Forelimb muscle (tissue), 1 donor: ENCODE measurements at regions not wholly inside any gene's neighbourhood (a gene's known extent, or its start where the extent isn't known, plus 50 kb on each side); places are given as distances from the start of the nearest gene placed in this dataset.
A peak's percentile ranks its signal among the peaks of the same experiment; 100 is the strongest.
"Not testable (repeated sequence)": the region's sequence is repeated elsewhere in the genome, so short reads cannot be mapped to it uniquely, and the experiment has no call there.

Experiments used
- DNase-seq: peaks from one replicate; pipeline ENCODE4 v3.0.0-alpha.2; 2013; ENCODE audit warnings: low read depth

GRCh38 chr6:137623293-137623692 lies 129.1 kb upstream of the OLIG3 start:
- DNase-seq, result no peak

- DNase-seq, result no peak
These were observed 131.0 kb upstream of the OLIG3 start for GRCh38 chr6:137625100-137625661.

- DNase-seq, result no peak
These were observed 131.6 kb upstream of the OLIG3 start for GRCh38 chr6:137625808-137626207.

GRCh38 chr6:137630666-137631065 lies 136.5 kb upstream of the OLIG3 start:
- DNase-seq, result no peak

- DNase-seq, result no peak
These were observed 137.1 kb upstream of the OLIG3 start for GRCh38 chr6:137631323-137631722.

GRCh38 chr6:137634177-137634576 lies 140.0 kb upstream of the OLIG3 start:
- not testable (repeated sequence) for DNase-seq

GRCh38 chr6:137637121-137637520 lies 142.9 kb upstream of the OLIG3 start:
- no peak for DNase-seq

- DNase-seq, result no peak
These were observed 144.9 kb upstream of the OLIG3 start for GRCh38 chr6:137638926-137639706.

- DNase-seq, result no peak
These were observed 145.9 kb upstream of the OLIG3 start for GRCh38 chr6:137640086-137640485.

GRCh38 chr6:137641474-137642077 lies 147.4 kb upstream of the OLIG3 start:
- DNase-seq, result peak; percentile 43

- not testable (repeated sequence) for DNase-seq
These were observed 149.0 kb upstream of the OLIG3 start for GRCh38 chr6:137643210-137643609.

GRCh38 chr6:137643644-137644043 lies 149.4 kb upstream of the OLIG3 start:
- DNase-seq, result not testable (repeated sequence)

- no peak for DNase-seq
These were observed 151.7 kb upstream of the OLIG3 start for GRCh38 chr6:137645850-137646249.

GRCh38 chr6:137646484-137646883 lies 152.3 kb upstream of the OLIG3 start:
- DNase-seq, result no peak

- DNase-seq, result no peak
These were observed 153.7 kb upstream of the OLIG3 start for GRCh38 chr6:137647762-137648447.

- DNase-seq, result no peak
These were observed 156.5 kb upstream of the OLIG3 start for GRCh38 chr6:137650720-137651119.

- DNase-seq, result no peak
These were observed 157.0 kb upstream of the OLIG3 start for GRCh38 chr6:137651178-137651577.

GRCh38 chr6:137651591-137652335 lies 157.6 kb upstream of the OLIG3 start:
- no peak for DNase-seq

- no peak for DNase-seq
These were observed 158.9 kb upstream of the OLIG3 start for GRCh38 chr6:137652961-137653705.

GRCh38 chr6:137653706-137654059 lies 159.5 kb upstream of the OLIG3 start:
- no peak for DNase-seq

- no peak for DNase-seq
These were observed 160.3 kb upstream of the OLIG3 start for GRCh38 chr6:137654365-137654981.
